ENCODE measurements at regions not wholly inside any gene's neighbourhood (a gene's known extent, or its start where the extent isn't known, plus 50 kb on each side); places are given as distances from the start of the nearest gene placed in this dataset.

- TF ChIP-seq EZH2phosphoT487 (IDR thresholded peaks at IDR 0.05; ENCODE audit: borderline replicate concordance, low read length) (no peak), CTCF (IDR thresholded peaks at IDR 0.05; ENCODE audit: low read depth, low read length, poor library complexity, severe bottlenecking) (no peak)
- Histone ChIP-seq H3K79me2 (ENCODE audit: control insufficient read depth, low read length) (no peaks in the 10 kb centered on the region), H3K9me2 (replicated peaks; ENCODE audit: control insufficient read depth, low read length) (no peaks in the 10 kb centered on the region), H3K36me3 (ENCODE audit: control insufficient read depth, low read length) (no peaks in the 10 kb centered on the region), H3K27ac (ENCODE audit: low read depth, low read length) (no peak overlapping the region), H3K4me2 (ENCODE audit: low read length) (no peak overlapping the region), H3K4me3 (ENCODE audit: low read length) (no peak overlapping the region), H3K9me3 (ENCODE audit: control insufficient read depth, insufficient read depth, low read length) (no peaks in the 10 kb centered on the region), H3F3A (ENCODE audit: control insufficient read depth, insufficient read depth) (no peaks in the 10 kb centered on the region), H4K20me1 (ENCODE audit: control insufficient read depth, insufficient read depth, low read depth, low read length) (no peaks in the 10 kb centered on the region), H3K4me1 (ENCODE audit: control insufficient read depth, low read length) (no peaks in the 10 kb centered on the region), H3K27me3 (ENCODE audit: control insufficient read depth, low read length) (no peaks in the 10 kb centered on the region)
Observed at GRCh38 chr15:96576596-96576995, 246.1 kb downstream of the NR2F2 start.

GRCh38 chr15:96578393-96578792 is 247.9 kb downstream of the NR2F2 start:
- H4K20me1 ChIP-seq (ENCODE audit: control insufficient read depth, insufficient read depth, low read depth, low read length): no peaks in the 10 kb centered on the region
- H3K9me3 ChIP-seq (ENCODE audit: control insufficient read depth, insufficient read depth, low read length): no peaks in the 10 kb centered on the region
- H3K79me2 ChIP-seq (ENCODE audit: control insufficient read depth, low read length): no peaks in the 10 kb centered on the region
- H3K9me2 ChIP-seq (replicated peaks; ENCODE audit: control insufficient read depth, low read length): no peaks in the 10 kb centered on the region
- H3K36me3 ChIP-seq (ENCODE audit: control insufficient read depth, low read length): no peaks in the 10 kb centered on the region
- H3K27me3 ChIP-seq (ENCODE audit: control insufficient read depth, low read length): no peaks in the 10 kb centered on the region
- no peak overlapping the region for H3K27ac ChIP-seq (ENCODE audit: low read depth, low read length)
- H3K4me2 ChIP-seq (ENCODE audit: low read length): no peak overlapping the region
- no peak overlapping the region for H3K4me3 ChIP-seq (ENCODE audit: low read length)
- H3K4me1 ChIP-seq (ENCODE audit: control insufficient read depth, low read length): no peaks in the 10 kb centered on the region
- no peak for TF ChIP-seq EZH2phosphoT487 (IDR thresholded peaks at IDR 0.05; ENCODE audit: borderline replicate concordance, low read length)
- TF ChIP-seq CTCF (IDR thresholded peaks at IDR 0.05; ENCODE audit: low read depth, low read length, poor library complexity, severe bottlenecking): no peak
- no peaks in the 10 kb centered on the region for H3F3A ChIP-seq (ENCODE audit: control insufficient read depth, insufficient read depth)

- no peaks in the 10 kb centered on the region for H3K36me3 ChIP-seq (ENCODE audit: control insufficient read depth, low read length)
- no peak overlapping the region for H3K4me2 ChIP-seq (ENCODE audit: low read length)
- H3K9me3 ChIP-seq (ENCODE audit: control insufficient read depth, insufficient read depth, low read length): no peaks in the 10 kb centered on the region
- H3K27ac ChIP-seq (ENCODE audit: low read depth, low read length): no peak overlapping the region
- H3K4me3 ChIP-seq (ENCODE audit: low read length): no peak overlapping the region
- H3K79me2 ChIP-seq (ENCODE audit: control insufficient read depth, low read length): no peaks in the 10 kb centered on the region
- no peaks in the 10 kb centered on the region for H3F3A ChIP-seq (ENCODE audit: control insufficient read depth, insufficient read depth)
- no peaks in the 10 kb centered on the region for H3K27me3 ChIP-seq (ENCODE audit: control insufficient read depth, low read length)
- no peaks in the 10 kb centered on the region for H3K9me2 ChIP-seq (replicated peaks; ENCODE audit: control insufficient read depth, low read length)
- no peak for TF ChIP-seq EZH2phosphoT487 (IDR thresholded peaks at IDR 0.05; ENCODE audit: borderline replicate concordance, low read length)
- TF ChIP-seq CTCF (IDR thresholded peaks at IDR 0.05; ENCODE audit: low read depth, low read length, poor library complexity, severe bottlenecking): no peak
- H3K4me1 ChIP-seq (ENCODE audit: control insufficient read depth, low read length): no peaks in the 10 kb centered on the region
- H4K20me1 ChIP-seq (ENCODE audit: control insufficient read depth, insufficient read depth, low read depth, low read length): no peaks in the 10 kb centered on the region
Observed at GRCh38 chr15:96581371-96581770, 250.9 kb downstream of the NR2F2 start.

- no peak overlapping the region for H3K4me2 ChIP-seq (ENCODE audit: low read length)
- no peaks in the 10 kb centered on the region for H3K27me3 ChIP-seq (ENCODE audit: control insufficient read depth, low read length)
- no peaks in the 10 kb centered on the region for H3K9me2 ChIP-seq (replicated peaks; ENCODE audit: control insufficient read depth, low read length)
- no peaks in the 10 kb centered on the region for H3K4me1 ChIP-seq (ENCODE audit: control insufficient read depth, low read length)
- H3K4me3 ChIP-seq (ENCODE audit: low read length): no peak overlapping the region
- TF ChIP-seq EZH2phosphoT487 (IDR thresholded peaks at IDR 0.05; ENCODE audit: borderline replicate concordance, low read length) (no peak), CTCF (IDR thresholded peaks at IDR 0.05; ENCODE audit: low read depth, low read length, poor library complexity, severe bottlenecking) (no peak)
- no peaks in the 10 kb centered on the region for H3K36me3 ChIP-seq (ENCODE audit: control insufficient read depth, low read length)
- no peaks in the 10 kb centered on the region for H3K9me3 ChIP-seq (ENCODE audit: control insufficient read depth, insufficient read depth, low read length)
- no peaks in the 10 kb centered on the region for H3K79me2 ChIP-seq (ENCODE audit: control insufficient read depth, low read length)
- H3F3A ChIP-seq (ENCODE audit: control insufficient read depth, insufficient read depth): no peaks in the 10 kb centered on the region
- no peaks in the 10 kb centered on the region for H4K20me1 ChIP-seq (ENCODE audit: control insufficient read depth, insufficient read depth, low read depth, low read length)
- no peak overlapping the region for H3K27ac ChIP-seq (ENCODE audit: low read depth, low read length)
Observed at GRCh38 chr15:96582473-96582872, 252.0 kb downstream of the NR2F2 start.
